PC-3 (cell line): ENCODE measurements at regions not wholly inside any gene's neighbourhood (a gene's known extent, or its start where the extent isn't known, plus 50 kb on each side); places are given as distances from the start of the nearest gene placed in this dataset.

ENCODE experiments used
- ATAC-seq: fragments of 200-7000 bp; cut with Tn5 transposase; 2 replicates; pipeline ENCODE4 v1.9.1; 2020; ENCODE audit warnings: mild to moderate bottlenecking, moderate library complexity
- BruUV-seq: library from RNA; stranded (reverse); fragments of 400-500 nt; replicated peaks from 2 replicates; lab custom pipeline; 2021; lab: Mats Ljungman, UMichigan
- CTCF ChIA-PET: fragments of 300-600 bp; sonication (Branson Sonifier 250); formaldehyde crosslinking; loops from one replicate; lab custom pipeline; 2022; ENCODE audit warnings: antibody characterized with exemption; lab: Charles Lee
- POLR2A ChIA-PET: fragments of 300-600 bp; sonication (Branson Sonifier 250); formaldehyde crosslinking; loops from one replicate; lab custom pipeline; 2022; ENCODE audit warnings: antibody characterized with exemption; ENCODE audit not compliant: unreplicated experiment; lab: Charles Lee
- DNase-seq: peaks from one replicate; pipeline ENCODE4 v3.0.0-alpha.2; 2015
- H2AFZ ChIP-seq: fragments of 300-600 bp; sonication (generic); 2 replicates; pipeline ENCODE4 v1.6.0; 2016; ENCODE audit warnings: antibody characterized with exemption, low read length
- H3F3A ChIP-seq: fragments of 300-600 bp; sonication (generic); one replicate; pipeline ENCODE4 v1.6.0; 2017; ENCODE audit warnings: antibody characterized with exemption, low read length, control low read depth, mild to moderate bottlenecking; ENCODE audit not compliant: unreplicated experiment
- H3K27ac ChIP-seq: fragments of 300-600 bp; sonication (generic); 2 replicates; pipeline ENCODE4 v1.5.1; 2016; ENCODE audit warnings: mild to moderate bottlenecking, low read length
- H3K27me3 ChIP-seq: fragments of 300-600 bp; sonication (generic); 2 replicates; pipeline ENCODE4 v1.6.1; 2016; ENCODE audit warnings: low read length, mixed read lengths
- H3K36me3 ChIP-seq: fragments of 300-600 bp; sonication (generic); 2 replicates; pipeline ENCODE4 v1.6.1; 2016; ENCODE audit warnings: low read depth, mixed run types, low read length, mixed read lengths
- H3K4me1 ChIP-seq: fragments of 300-600 bp; sonication (generic); 2 replicates; pipeline ENCODE4 v1.5.1; 2016; ENCODE audit warnings: low read length; ENCODE audit not compliant: insufficient read depth
- H3K4me2 ChIP-seq: fragments of 300-600 bp; sonication (generic); 2 replicates; pipeline ENCODE4 v1.6.0; 2016; ENCODE audit warnings: low read length
- H3K4me3 ChIP-seq: fragments of 300-600 bp; sonication (generic); 2 replicates; pipeline ENCODE4 v1.5.1; 2016; ENCODE audit warnings: mild to moderate bottlenecking, low read length, mixed read lengths
- H3K79me2 ChIP-seq: fragments of 300-600 bp; sonication (generic); 2 replicates; pipeline ENCODE4 v1.6.1; 2017; ENCODE audit warnings: low read length, mixed read lengths
- H3K9ac ChIP-seq: fragments of 300-600 bp; sonication (generic); 2 replicates; pipeline ENCODE4 v1.6.0; 2016; ENCODE audit warnings: mild to moderate bottlenecking, low read length
- H3K9me2 ChIP-seq: fragments of 300-600 bp; sonication (generic); replicated peaks from 2 replicates; pipeline ENCODE4 v1.6.1; 2016; ENCODE audit warnings: mixed run types, low read length, mixed read lengths
- H3K9me3 ChIP-seq: fragments of 300-600 bp; sonication (generic); 2 replicates; pipeline ENCODE4 v1.6.1; 2016; ENCODE audit warnings: low read length, mixed read lengths
- H4K20me1 ChIP-seq: fragments of 300-600 bp; sonication (generic); 2 replicates; pipeline ENCODE4 v1.6.1; 2016; ENCODE audit warnings: low read length, mixed read lengths
- CTCF ChIP-seq: fragments of 300-600 bp; sonication (generic); conservative IDR thresholded peaks from 2 replicates; pipeline ENCODE4 v1.5.1; 2017; ENCODE audit warnings: antibody characterized with exemption, low read depth, mild to moderate bottlenecking, low read length
- EZH2 ChIP-seq: fragments of 300-600 bp; sonication (generic); IDR thresholded peaks from one replicate; pipeline ENCODE4 v1.6.1; 2017; ENCODE audit warnings: antibody characterized with exemption, mild to moderate bottlenecking, low read length; ENCODE audit not compliant: unreplicated experiment
- EZH2phosphoT487 ChIP-seq: fragments of 300-600 bp; sonication (generic); IDR thresholded peaks from 2 replicates; pipeline ENCODE4 v1.6.1; 2018; ENCODE audit warnings: mild to moderate bottlenecking, antibody characterized with exemption, low read length, borderline replicate concordance
- intact Hi-C: fragments of 100-400 bp; cut with micrococcal nuclease; formaldehyde crosslinking; loops from 2 replicates; pipeline ENCODE4 v1.9.0; 2023

GRCh38 chr7:90094030-90094429 lies 60.2 kb upstream of the STEAP1 start:
- intact Hi-C loops, result no loop called here
- Histone ChIP-seq H3K27me3 (0 out of 2 replicates have a peak, but pooled peaks cover 13% of the 10 kb centered on the region), H3K4me1 (no peaks in the 10 kb centered on the region), H3K9me2 (no peaks in the 10 kb centered on the region), H3K36me3 (no peaks in the 10 kb centered on the region), H4K20me1 (no peaks in the 10 kb centered on the region), H3K79me2 (no peaks in the 10 kb centered on the region), H3K4me3 (no peak overlapping the region), H3K27ac (no peak overlapping the region), H3F3A (no peaks in the 10 kb centered on the region), H3K9ac (no peak overlapping the region), H2AFZ (no peak overlapping the region), H3K9me3 (no peaks in the 10 kb centered on the region), H3K4me2 (no peak overlapping the region)
- ATAC-seq, result no peak
- ChIA-PET CTCF (no interaction called here), POLR2A (no interaction called here)
- no TSS peak for BruUV-seq
- DNase-seq, result no peak
- TF ChIP-seq CTCF, result no peak
- TF ChIP-seq EZH2, result no peak
- no peak for TF ChIP-seq EZH2phosphoT487
